ENCODE measurements at regions not wholly inside any gene's neighbourhood (a gene's known extent, or its start where the extent isn't known, plus 50 kb on each side); places are given as distances from the start of the nearest gene placed in this dataset.

GRCh38 chr11:116530705-116531104 lies 242.1 kb downstream of the BUD13 start (continued):
- no peak for TF ChIP-seq ZNF407 (CRISPR knock-in tag; IDR thresholded peaks at IDR 0.05; ENCODE audit: not compliant biosample characterization)

GRCh38 chr11:116529271-116529670 lies 243.5 kb downstream of the BUD13 start:
- 28% methylated on average over 4 of the region's 4 CpGs for WGBS (ENCODE audit: low lambda C conversion rate)
- Histone ChIP-seq H3K4me2 (ENCODE audit: low read depth, low read length) (no peak overlapping the region), H3K36me3 (replicated peaks in 1 of 2; ENCODE audit: control insufficient read depth in 1 of 2, insufficient read depth in 2 of 2, low read length in 2 of 2) (no peaks in the 10 kb centered on the region), H3K4me3 (replicated peaks in 1 of 3; ENCODE audit: insufficient read depth in 1 of 3, low read depth in 2 of 3, low read length in 3 of 3) (no peak overlapping the region), H3K79me2 (ENCODE audit: insufficient read depth, low read length) (no peaks in the 10 kb centered on the region), H3K9ac (ENCODE audit: insufficient read depth, low read depth, low read length) (no peak overlapping the region), H3K4me1 (ENCODE audit: insufficient read depth, low read length) (no peaks in the 10 kb centered on the region), H3K9me3 (ENCODE audit: low read length) (no peaks in the 10 kb centered on the region), H3K27ac (ENCODE audit: extremely low read length, insufficient read depth, low read length) (no peak overlapping the region), H3K27me3 (ENCODE audit: control insufficient read depth in 1 of 2, insufficient read depth in 2 of 2, low read length in 2 of 2) (peaks cover 0 to 2% of the 10 kb centered on the region in 2 experiments; a peak in 2 of 5 replicates), H2AFZ (ENCODE audit: low read length) (no peak overlapping the region), H4K20me1 (ENCODE audit: insufficient read depth, low read length) (no peaks in the 10 kb centered on the region)
- in situ Hi-C loops (cut with HindIII; ENCODE audit: extremely low pct_ligation_motif_present, low pct_unique_long_range_greater_than_20kb): no loop called here
- CTCF ChIA-PET (ENCODE audit: low intra/inter-chr PET ratio, low total read pairs): no interaction called here
- POLR2A ChIA-PET: no interaction called here
- TF ChIP-seq MAX (IDR thresholded peaks at IDR 0.05) (no peak), ZNF234 (CRISPR knock-in tag; conservative IDR thresholded peaks at IDR 0.05) (no peak), KLF6 (CRISPR knock-in tag; IDR thresholded peaks at IDR 0.05) (no peak), ZNF678 (CRISPR knock-in tag; IDR thresholded peaks at IDR 0.05) (no peak), KMT2A (CRISPR knock-in tag; IDR thresholded peaks at IDR 0.05) (no peak), POLR2A (IDR thresholded peaks at IDR 0.05; ENCODE audit: insufficient read depth in 1 of 2, low read depth in 2 of 2, low read length in 2 of 2) (no peak)
- ATAC-seq (no peak), FAIRE-seq (no peak), DNase-seq (ENCODE audit: low spot score) (no peak)
- intact Hi-C loops (cut with micrococcal nuclease; ENCODE audit: unreplicated experiment): no loop called here
- no TSS peak for BruUV-seq (replicated peaks)

Measured in HepG2 (cell line).